Activated CD4-positive, alpha-beta T cell treated with anti-CD3 and anti-CD28 coated beads, Interleukin-2, Interleukin-4, amounts not matched to agents 100 ng/mL and 50 ng/mL, durations not matched to agents 16 hours and 8 hours (primary cell): ENCODE measurements at regions not wholly inside any gene's neighbourhood (a gene's known extent, or its start where the extent isn't known, plus 50 kb on each side); places are given as distances from the start of the nearest gene placed in this dataset.
"Not testable (repeated sequence)": the region's sequence is repeated elsewhere in the genome, so short reads cannot be mapped to it uniquely, and the experiment has no call there.

Experiments used
- DNase-seq: peaks from one replicate; pipeline ENCODE4 v3.0.0-alpha.2; 2020; ENCODE audit warnings: low spot score

DNA sequence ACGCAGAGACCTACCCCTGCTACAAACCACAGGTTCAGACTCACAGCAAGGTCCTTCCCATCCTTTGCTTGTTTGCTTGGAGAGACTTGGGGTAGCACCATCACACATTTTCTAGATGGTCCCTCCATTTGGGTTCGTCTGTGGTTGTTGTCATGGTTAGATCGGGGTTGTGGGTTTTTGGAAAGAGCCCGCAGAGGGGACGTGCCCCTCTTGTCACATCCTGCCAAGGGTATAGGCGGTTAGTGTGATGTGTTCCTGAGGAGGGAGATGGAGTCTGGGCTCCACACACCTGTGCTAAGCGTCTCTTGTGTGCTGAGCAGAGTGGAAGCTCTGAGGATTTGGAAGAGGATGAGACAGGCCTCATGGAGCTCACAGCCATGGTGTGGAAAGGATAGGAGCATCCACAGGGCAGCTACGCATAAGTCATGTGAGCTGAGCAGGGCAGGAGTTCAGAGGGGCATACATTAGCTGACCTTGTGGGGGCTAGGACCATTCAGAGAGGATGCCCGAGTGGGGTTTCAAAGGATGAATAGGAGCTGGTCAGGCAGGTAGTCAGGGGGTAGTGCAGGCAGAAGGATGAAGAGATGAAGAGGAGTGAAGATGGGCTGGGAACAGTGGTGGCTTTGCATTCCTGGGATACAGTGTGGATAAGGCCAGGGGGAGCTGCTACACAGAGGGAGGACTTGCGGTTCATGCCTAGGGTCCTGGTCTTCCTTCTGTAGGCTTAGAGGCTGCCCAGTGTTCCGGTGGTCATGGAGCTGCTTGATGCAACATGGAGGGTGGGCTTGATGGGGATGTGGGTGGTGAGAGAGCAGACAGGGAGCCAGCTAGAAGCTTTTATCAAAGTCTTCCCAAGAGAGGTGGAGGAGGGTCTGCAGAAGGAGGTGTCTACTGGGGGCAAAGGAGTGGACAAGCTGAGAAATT is 62.9 kb downstream of the ACKR3 start:
- no peak for DNase-seq

DNA sequence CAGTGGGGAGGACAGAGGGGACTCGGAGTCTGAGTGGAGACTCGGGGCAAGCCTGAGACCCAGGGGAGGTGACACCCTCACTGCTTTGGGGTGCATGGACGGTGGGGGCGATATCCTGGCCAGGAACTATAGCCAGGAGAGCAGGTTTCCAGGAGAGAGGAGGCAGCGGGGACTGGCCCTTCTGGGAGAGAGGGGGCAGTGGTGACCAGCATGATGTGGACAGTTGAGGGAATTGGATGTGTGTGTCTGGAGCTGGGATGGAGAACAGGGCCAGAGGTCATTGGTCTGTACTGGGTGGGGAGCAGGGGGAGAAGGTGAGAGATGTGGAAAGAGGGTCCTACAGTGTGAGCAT is 63.6 kb downstream of the ACKR3 start:
- DNase-seq = no peak

DNA sequence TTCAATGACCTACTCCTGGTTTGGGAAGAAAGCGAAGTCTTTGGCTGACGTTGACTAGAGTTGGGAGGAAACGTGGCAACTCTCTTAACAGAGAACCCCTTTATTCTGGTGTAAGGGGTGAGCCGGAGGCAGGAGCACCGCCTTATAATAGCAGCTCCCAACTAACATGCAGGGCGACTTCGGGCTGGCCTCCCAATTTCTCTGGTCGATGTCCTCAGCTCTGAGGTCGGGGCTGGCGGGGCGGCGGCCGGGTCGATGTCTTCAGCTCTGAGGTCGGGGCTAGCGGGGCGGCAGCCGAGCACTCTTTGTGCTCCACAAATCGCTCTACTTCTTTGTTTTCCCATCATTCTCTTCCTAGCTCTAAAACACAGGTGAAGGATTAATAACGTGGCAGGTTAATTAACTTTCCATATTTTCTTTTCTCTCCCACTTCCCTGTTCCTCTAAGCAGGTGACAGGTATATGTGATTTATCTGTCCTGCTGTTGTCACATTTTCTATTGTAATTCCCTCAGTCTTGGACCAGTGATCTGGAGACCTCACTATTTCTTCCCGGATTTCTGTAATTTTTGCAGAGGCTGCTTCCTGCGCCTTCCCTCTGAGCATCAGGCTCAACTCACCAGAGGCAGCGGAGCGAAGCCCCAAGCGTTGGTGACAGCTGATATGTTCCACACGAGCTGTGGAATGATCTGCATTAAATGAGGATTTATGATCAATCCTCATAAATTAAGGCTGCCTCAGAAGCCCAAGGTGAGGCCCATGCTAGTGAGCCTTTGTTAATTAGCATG is 64.3 kb downstream of the ACKR3 start:
- DNase-seq = no peak

DNA sequence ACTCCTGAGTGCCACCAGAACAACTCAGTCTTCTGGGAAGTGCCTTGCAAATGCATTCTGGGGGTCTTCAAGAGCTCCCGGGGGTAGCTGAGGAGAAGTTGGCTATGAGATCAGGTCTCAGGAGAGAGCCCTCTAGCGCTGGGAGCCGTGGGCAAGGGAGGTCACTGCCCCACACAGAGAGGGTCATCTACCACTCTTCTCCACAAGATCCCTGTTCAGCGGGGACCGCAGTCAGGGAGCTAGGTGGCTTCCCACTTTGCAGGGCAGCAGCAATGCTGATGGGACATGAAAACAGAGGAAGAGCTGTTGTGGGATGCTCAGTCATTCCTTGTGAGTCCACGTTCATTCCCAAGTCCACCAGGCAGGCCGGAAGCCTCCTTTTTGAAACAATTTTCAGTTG is 66.6 kb downstream of the ACKR3 start:
- DNase-seq = no peak

DNA sequence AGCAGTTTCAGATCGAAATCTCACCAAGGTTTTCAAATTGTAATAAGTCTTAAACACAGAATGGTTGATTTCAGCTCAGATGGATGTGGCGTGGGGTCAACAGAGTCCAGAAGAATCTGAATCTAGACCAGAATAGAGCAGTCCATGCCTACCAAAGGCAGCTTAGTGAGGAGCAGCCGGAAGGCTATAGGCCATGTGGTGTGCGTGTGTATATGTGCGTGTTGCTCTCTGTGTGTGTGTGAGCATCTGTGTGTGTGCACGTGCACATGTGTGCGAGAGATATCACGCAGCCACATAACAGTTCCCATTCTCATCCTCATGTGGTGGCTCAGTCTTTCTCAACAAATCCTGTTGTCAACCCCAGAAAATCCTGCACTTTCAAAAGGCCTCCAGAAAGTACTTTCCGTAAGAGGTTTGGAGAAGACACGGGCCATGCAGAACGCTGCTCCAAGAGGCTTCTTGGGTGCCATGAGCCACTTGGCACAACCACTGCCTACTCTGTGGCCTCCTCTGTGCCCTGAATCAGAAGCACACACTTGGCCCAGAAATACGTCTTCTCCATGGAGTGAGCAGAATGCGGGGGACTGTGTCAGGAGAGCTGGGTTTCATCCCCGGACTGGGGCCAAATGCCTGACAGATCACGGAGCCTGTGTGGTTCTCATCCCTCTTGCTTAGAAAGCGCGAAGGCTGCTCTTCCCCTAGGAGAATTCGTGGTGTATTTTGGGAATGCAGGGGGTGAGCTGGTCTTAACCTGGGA is 67.3 kb downstream of the ACKR3 start:
- DNase-seq = no peak

DNA sequence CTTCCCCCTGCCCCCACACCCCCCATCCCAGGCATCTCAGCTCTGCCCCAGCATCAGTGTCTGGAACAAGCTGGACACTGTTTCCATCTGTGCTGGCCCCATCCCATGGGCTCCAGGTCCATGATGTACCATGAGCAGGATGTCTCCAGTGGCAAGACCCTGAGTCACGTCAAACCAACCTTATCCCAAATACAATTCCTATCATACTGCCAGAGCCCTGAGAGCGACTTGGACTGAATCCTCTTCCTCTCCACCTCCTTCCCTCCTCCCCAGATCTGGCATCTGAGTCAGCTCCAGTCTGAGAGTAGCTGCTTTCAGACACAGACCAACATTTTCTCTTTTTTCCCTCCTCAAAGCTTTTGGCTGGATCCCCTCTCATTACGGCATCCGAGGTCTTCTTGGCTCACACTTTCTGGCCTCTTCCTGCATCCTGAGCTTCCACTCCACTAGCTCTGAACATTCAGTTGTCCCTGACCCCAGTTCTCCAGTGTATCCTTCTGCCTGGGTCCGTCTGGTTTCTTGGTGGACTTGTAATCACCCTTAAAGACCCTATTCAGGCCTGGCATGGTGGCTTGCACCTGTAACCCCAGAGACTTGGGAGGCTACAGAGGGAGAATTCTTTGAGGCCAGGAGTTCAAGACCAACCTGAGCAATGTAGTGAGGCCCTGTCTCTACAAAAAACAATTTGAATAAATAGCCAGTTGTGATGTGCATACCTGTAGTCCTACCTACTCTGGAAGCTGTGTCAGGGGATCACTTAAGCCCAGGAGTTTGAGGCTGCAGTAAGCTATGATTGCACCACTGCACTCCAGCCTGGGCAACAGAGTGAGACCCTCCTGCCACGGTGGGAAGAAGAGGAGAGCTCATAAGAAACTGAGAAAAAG is 68.3 kb downstream of the ACKR3 start:
- DNase-seq = no peak

DNA sequence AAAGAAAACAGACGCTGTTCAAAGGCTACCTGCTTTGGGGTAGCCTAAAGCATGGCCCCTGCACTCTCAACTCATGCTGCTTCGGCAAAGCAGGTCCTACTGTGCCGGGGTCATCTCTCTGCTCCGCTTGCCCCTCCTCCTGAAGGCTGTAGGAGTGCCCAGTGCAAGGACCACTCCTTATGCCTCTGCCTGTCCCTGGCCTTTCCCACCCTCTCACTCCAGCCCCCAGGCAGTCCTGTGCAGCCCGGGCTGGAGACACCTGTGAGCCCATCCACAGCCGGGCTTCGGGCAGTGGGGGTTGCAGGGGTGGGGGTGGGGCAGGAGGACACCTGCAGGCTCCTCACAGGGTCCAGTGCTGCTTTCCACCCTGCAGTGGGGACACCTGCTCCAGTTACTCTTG is 69.1 kb downstream of the ACKR3 start:
- no peak for DNase-seq

DNA sequence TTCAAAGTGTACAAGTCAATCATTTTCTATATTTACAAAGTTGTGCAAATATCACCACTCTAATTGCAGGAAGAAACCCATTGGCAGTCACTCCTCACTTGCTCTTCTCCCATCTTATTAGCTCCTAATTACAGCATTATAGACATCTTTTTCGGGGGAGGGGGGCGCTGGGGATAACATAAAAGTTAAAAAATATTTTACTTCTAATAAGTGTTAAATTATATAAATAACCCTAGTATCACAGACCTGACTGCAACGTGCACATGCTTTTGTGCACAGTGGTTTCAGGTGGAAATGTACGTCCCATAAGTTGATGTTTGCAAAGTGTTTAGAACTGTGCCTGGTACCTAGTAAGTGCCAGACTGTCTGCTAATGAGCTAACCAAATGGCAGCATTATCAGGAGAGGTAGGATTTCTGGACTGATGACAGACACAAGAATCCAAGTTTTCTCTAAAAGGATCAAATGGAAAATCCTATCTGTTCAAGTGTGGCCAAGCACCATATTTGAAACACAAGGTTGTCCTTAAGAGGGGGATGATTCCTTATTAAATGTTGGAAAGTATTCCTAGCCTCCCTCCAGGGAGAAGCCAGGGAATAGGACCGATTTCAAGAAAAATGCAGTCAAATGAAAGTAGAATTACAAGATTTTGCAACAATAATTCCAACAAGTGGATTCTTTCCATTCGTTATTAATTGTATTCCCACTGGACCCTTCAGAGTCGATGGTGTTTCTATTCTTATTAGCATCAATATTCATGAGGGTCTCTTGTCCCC is 70.0 kb downstream of the ACKR3 start:
- no peak for DNase-seq

DNA sequence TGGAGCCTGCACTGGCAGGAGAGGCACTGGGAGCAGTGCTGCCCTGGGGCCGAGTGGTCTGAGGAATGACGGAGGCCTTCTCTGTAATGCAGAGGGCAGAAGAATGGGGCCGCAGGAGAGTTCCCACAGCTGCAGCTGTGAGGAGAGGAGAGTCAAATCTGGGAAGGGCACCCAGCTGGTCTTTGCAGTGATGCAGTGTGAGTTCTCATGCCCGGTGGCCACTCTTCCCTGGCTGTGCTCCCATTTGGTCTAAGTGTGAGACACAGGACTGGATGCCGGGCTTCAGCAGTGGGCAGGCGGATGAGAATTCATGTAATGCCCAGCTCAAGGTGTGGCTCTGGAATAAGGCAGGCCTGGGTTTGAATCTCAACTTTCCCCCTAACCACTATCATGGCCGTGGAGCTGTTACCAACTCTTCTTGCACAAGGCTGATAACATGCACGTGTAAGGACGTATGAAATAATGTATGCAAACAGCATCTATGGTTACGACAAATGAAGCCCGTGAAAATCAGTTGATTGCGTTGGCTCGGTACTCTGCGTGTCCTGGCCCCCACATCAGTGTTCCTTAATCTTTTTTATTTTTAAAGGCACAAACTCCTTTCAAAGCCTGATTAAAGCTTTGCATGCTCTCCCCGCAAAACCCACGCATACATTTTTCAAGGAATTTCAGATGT is 71.6 kb downstream of the ACKR3 start:
- no peak for DNase-seq

DNA sequence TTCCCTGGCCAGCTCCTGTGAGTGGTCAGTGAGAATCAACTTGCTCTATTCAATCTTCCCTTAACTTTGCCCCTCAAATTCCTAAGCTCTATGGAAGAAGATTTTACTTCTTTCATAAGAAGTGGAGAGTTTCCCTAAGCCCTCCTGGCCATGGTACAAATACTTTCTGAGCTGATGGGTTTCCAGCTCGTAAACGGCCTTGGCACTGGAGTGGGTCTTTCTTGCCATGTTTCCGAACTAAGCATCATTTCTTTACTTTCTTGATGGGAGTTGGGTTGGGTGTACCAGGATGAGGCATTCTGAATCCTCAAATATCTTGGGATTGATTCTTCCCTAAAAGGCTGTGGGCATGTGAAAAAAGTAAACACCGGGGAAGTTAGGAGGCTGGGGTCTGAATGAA is 72.5 kb downstream of the ACKR3 start:
- DNase-seq = no peak

DNA sequence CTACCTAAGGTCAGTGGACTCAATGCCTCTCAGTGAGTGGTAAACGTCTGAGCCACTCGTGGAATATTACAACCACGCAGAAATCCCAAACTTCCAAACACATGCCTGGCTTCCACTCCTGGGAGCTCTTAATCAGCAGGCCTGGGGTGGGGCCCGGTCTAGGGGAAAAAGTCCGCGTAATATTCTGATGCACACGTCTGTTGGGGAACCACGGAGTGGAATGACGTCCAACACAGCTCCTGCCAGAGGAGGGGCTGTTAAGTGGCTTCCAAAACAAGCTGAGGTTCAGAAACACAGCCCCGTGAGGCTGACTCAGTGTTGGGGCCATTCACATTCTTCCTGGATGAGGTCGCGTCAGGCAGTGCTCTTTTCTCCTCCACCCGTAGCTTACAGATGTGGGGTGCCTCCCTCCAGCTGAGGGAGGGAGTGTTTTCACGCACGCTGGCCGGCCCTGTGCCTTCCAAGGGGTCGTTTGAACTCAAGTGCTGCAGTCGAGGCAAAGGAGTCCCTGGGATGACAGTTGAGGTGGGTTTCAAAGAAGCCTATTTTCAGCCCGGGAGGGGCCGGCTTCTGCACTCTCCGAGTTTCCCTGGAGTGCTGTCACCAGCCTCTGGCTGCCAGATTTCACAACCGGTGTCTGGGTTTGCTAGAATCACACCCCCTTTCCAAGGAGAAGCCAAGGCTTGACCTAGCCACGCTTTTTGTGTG is 73.1 kb downstream of the ACKR3 start:
- DNase-seq = no peak

DNA sequence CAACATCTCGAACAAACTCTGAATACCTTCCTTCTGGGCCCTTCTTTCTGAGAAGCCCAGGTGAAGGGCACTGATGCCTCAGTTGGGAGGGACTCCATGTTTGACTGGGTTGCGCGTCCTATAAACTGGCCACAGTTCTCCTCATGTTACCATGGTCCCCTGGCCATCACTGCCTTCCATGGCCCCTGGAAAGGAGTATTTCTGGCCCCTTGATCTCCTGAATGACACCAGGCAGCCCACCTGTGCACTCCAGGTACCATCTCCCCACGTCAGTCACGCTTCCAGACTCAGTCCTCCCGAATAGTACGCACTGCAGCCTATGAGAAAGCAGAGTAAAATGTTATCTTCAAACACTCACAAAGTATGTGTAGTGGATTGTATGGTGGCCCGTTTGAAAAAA is 73.9 kb downstream of the ACKR3 start:
- no peak for DNase-seq

DNA sequence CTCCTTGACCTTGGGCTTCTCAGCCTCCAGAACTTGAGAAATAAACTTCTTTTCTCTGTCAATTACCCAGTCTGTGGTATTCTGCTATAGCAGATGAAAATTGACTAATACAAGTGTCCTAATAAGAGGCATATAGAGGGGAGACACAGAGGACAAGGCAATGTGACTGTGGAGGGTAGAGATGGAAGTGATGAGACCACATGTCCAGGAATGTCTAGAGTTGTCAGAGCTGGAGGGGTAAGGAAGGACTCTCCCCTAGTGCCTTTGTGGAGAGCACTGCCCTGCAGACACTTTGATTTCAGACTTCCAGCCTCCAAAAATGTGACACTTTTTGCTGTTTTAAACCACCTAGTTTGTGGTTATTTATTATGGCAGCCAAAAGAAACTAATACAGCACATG is 74.4 kb downstream of the ACKR3 start:
- no peak for DNase-seq

DNA sequence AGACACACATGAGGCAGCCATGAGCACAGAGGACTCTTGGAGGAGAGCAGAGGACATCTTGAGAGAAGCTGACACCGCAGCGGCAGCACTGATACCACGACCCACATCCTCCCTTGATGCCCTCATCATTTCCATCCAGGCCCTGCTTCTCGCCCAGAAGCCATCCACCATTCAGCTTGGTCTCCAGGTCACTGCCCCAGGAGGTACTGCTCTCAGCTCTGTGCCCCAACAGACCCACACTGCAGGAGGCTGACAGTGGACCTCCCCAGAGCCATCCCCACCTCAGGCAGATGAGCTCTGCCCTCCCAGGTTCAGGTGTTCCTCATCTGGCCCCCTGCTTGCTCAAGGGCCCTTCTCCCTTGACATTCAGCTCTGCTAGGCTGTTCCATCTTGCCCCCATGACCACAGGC is 74.9 kb downstream of the ACKR3 start:
- no peak for DNase-seq

DNA sequence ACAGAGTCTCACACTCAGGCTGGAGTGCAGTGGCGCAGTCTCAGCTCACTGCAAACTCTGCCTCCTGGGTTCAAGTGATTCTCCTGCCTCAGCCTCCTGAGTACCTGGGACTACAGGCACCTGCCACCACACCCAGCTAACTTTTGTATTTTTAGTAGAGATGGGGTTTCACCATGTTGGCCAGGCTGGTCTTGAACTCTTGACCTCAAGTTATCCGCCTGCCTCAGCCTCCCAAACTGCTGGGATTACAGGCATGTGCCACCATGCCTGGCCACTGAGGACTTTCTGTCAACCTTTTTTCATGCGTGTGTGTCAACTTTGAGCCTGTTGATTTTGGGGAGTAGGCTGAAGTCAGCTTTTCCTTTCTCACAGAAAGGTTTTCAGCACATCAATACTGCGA is 75.5 kb downstream of the ACKR3 start:
- not testable (repeated sequence) for DNase-seq

DNA sequence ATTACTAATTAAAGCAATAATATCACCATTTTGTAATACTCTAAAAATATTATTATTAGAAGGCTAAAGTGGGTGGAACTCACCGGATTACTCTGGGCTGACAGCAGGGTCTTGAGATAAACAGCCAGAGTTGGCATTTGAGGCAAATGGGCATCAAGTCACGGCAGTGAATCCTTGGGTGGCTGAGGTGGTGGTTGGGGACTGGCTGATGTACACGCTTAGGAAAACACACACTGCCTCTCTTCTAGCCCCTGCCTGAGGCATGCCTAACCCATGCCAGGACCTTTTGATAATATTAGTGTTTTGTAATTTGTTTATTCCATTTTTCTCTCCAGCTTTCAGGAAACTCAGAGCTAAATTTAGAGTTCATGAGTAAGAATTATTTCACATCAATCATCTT is 76.8 kb downstream of the ACKR3 start:
- no peak for DNase-seq

DNA sequence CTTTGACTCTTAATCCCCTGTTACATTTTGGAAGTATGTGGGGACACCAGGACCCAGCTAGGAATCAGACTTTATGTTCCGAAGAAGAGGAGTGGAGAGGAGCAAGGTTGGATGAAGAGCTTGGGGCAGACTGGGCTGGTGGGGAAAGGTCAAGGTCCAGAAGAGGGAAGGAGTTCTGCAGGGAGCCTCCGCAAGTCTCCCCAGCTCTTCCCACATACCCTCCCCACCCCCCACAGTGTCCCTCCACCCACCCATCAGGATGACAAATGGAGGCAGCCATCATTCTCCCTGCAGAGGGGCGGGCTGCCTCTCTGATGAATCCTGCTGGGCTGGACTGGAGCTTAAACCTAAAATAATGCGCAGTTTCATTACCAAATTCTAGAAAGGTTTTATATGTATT is 77.2 kb downstream of the ACKR3 start:
- no peak for DNase-seq

DNA sequence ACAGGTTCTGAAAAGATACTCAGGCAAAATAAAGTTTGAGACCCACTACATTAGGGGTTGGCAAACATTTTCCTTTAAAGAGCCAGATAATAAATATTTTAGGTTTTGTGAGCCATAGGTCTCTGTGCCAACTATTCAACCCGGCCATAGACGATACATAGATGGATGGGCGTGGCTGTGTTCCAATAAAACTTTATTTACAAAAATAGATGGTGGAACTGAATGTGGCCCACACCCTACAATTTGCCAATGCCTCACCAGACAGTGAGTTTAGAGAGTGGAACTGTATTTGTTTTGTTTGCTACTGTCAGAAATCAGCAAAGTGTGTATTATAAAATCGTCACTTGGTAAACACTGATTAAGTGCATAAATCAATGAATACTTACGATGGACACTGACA is 78.0 kb downstream of the ACKR3 start:
- DNase-seq = no peak

DNA sequence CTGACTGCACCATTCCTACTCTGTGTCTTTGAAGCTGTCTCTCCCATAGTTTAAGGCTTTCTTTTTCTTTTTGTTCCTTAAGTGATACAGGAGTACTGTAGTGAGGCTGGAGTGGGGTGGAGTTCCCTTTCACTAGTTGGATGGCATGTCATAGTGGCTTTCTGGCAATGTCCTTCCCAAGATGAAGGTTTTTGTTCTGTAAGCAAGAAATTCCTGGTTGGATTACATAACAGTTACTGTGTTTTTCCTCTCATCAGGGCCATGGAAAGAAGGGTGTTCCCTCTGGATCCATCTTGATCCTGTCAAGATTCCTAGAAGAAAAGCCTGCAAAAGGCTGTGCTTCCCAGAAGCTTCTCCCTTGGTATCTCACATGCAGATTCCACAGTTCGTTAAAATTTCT is 84.2 kb downstream of the ACKR3 start:
- no peak for DNase-seq

DNA sequence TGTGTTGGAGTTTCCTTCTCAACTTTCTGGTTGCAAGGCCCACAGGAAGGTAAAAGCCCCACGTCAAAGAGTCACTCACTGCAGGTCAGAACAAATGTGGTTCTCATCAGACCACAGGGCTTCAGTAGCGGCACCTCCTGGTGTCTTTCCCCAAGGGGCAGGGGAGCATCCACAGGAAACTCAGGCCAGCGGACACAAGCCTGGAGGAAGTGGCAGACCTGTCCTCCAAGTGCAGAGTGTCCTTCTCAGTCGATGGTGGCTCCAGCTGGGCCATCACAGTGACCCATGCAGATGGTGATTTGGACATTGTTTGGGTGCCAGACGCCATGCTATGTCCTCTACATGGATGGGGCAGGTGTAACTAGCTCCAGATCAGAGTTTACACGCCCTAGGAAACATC is 84.9 kb downstream of the ACKR3 start:
- DNase-seq = no peak
